Esophagus squamous epithelium (tissue), 5 donors: ENCODE measurements at regions not wholly inside any gene's neighbourhood (a gene's known extent, or its start where the extent isn't known, plus 50 kb on each side); places are given as distances from the start of the nearest gene placed in this dataset.

ENCODE experiments used
- DNase-seq: peaks from one replicate; lab custom pipeline; 2025; lab: John Stamatoyannopoulos, UW
- H3K27ac ChIP-seq, 4 donors: fragments of 200-600 bp; sonication (generic); one replicate each; pipeline ENCODE4 v1.5.1; 2016 to 2019; ENCODE audit warnings: mild to moderate bottlenecking in 1 of 4
- H3K27me3 ChIP-seq, 4 donors: fragments of 200-600 bp; sonication (generic); 1 replicate in 3 of 4; 2 replicates in 1 of 4; pipeline versions ENCODE4 v1.5.1 to v1.6.0; 2017 to 2021; ENCODE audit warnings: antibody characterized with exemption in 1 of 4
- H3K36me3 ChIP-seq, 3 donors: fragments of 200-600 bp; sonication (generic); one replicate each; pipeline ENCODE4 v1.5.1; 2016 to 2019
- H3K4me1 ChIP-seq, 3 donors: fragments of 200-600 bp; sonication (generic); one replicate each; pipeline ENCODE4 v1.5.1; 2017 to 2019
- H3K4me3 ChIP-seq, 4 donors: fragments of 200-600 bp; sonication (generic); 1 replicate in 3 of 4; 2 replicates in 1 of 4; pipeline ENCODE4 v1.5.1; 2016 to 2019; ENCODE audit warnings: mild to moderate bottlenecking in 2 of 4, moderate library complexity in 1 of 4
- H3K9me3 ChIP-seq, 3 donors: fragments of 200-600 bp; sonication (generic); one replicate each; pipeline ENCODE4 v1.5.1; 2016 to 2019
- CTCF ChIP-seq, 6 experiments: fragments of 450-650 bp in 4 of 6; fragments of 200-600 bp in 2 of 6; sonication (generic) in 2 of 6; IDR thresholded peaks; one replicate each; pipeline ENCODE4 v1.5.1; 2016 to 2019; ENCODE audit warnings: antibody characterized with exemption in 6 of 6, mild to moderate bottlenecking in 4 of 6, moderate library complexity in 4 of 6
- POLR2A ChIP-seq, 4 donors: fragments of 450-650 bp; IDR thresholded peaks; one replicate each; pipeline ENCODE4 v1.6.1; 2017; ENCODE audit warnings: antibody characterized with exemption in 4 of 4, mild to moderate bottlenecking in 4 of 4, moderate library complexity in 3 of 4
- WGBS, 2 donors: methylation state at CpG; one replicate each; pipeline ENCODE4 v1.1.5; 2018; 5-methylcytosine and 5-hydroxymethylcytosine counted together
- intact Hi-C: fragments of 100-400 bp; cut with DNase I; formaldehyde crosslinking; loops from one replicate; pipeline ENCODE4 v1.15.0; 2022
- donor health status: DM: yes; HTN: yes; CAD: no.

GRCh38 chr14:80446356-80446755, 235.1 kb upstream of the DIO2 start:
- Histone ChIP-seq H3K36me3 (no peaks in the 10 kb centered on the region), H3K27me3 (no peaks in the 10 kb centered on the region), H3K4me3 (no peak overlapping the region), H3K4me1 (no peaks in the 10 kb centered on the region), H3K27ac (no peak overlapping the region), H3K9me3 (peaks cover 0 to 11% (median 6%) of the 10 kb centered on the region in 3 donors)
- intact Hi-C loops: no loop called here
- TF ChIP-seq POLR2A (IDR thresholded peaks at IDR 0.05) (no peak), CTCF (IDR thresholded peaks at IDR 0.05) (no peak)
- DNase-seq: no peak

DNA sequence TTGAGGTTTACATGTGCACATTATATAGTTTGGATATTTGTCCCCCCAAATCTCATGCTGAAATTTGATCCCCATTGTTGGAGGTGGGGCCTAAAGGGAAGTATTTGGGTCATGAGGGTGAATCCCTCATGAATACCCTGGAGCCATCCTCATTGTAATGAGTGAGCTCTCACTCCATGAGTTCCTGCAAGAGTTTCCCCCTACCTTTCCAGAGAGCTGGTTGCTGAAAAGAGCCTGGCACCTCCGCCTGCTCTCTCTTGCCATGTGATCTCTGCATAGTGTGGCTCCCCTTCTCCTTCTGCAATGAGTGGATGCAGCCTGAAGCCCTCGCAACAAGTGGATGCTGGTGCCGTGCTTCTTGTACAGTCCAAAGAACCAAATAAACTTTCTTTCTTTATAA, 234.3 kb upstream of the DIO2 start:
- Histone ChIP-seq H3K27ac (no peak overlapping the region), H3K36me3 (no peaks in the 10 kb centered on the region), H3K9me3 (peaks cover 0 to 4% (median 0%) of the 10 kb centered on the region in 3 donors), H3K4me1 (no peaks in the 10 kb centered on the region), H3K27me3 (no peaks in the 10 kb centered on the region), H3K4me3 (no peak overlapping the region)
- TF ChIP-seq POLR2A (IDR thresholded peaks at IDR 0.05): no peak
- TF ChIP-seq CTCF (IDR thresholded peaks at IDR 0.05): no peak
- no peak for DNase-seq
- intact Hi-C loops: no loop called here
- 90 to 94% methylated on average over 3 of the region's 3 CpGs for WGBS, 2 donors

DNA sequence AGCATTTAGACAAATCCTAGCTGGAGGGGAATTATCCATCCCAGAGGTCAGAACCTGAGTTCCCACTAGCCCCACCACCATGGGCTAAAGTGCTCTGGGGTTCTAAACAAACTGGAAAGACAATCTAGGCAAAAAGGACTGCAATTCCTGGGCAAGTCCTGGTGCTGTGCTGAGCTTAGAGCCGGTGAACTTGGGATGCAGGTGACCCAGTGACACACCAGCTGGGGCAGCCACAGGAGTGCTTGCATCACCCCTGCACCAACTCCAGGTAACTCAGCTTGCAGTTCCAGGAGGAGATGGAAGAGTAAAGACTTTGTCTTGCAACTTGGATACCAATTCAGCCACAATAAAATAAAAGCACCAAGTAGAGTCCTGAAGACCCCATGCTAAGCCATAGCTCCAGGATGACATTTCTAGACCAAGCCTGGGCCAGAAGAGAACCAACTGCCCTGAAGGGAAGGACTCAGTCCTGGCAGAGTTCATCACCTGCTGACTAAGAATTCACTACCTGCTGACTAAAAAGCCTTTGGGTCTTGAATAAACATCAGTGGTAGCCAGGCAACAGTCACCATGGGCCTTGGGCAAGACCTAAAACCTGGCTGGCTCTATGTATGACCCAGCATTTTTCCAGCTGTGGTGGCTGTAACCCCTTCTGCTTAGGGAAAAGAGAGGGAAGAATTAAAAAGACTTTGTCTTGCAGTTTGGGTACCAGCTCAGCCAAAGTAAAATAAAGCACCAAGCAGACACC, 223.4 kb upstream of the DIO2 start:
- no peak overlapping the region for H3K27ac ChIP-seq
- no peak for TF ChIP-seq CTCF (IDR thresholded peaks at IDR 0.05)
- no peak for TF ChIP-seq POLR2A (IDR thresholded peaks at IDR 0.05)
- no peak for DNase-seq
- H3K27me3 ChIP-seq: no peaks in the 10 kb centered on the region
- intact Hi-C loops: no loop called here
- WGBS, 2 donors: 50 to 100% methylated on average over 1 of the region's 1 CpG
- H3K4me1 ChIP-seq: peaks cover 0 to 11% (median 0%) of the 10 kb centered on the region in 3 donors
- no peaks in the 10 kb centered on the region for H3K36me3 ChIP-seq
- H3K9me3 ChIP-seq: peaks cover 0 to 8% (median 0%) of the 10 kb centered on the region in 3 donors
- no peak overlapping the region for H3K4me3 ChIP-seq

DNA sequence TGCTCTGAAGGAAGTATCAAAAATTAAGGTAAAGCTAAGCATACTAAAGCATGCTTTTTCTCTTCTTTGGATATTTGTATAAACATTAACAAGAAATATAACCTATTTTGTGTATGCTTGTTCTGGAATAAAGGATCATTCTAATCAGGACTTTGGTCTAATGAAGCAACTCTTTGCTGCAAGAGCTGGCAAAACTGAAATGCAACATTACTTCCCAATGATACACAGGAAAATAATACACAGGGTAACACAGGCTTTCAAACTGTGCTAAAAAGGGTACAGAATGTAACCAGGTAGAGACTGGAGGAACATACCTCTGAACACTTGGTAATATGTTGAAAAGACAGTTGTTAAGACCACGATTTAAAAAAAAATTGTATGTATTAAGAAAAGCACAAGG, 222.5 kb upstream of the DIO2 start:
- no peaks in the 10 kb centered on the region for H3K36me3 ChIP-seq
- H3K4me1 ChIP-seq: peaks cover 0 to 13% (median 0%) of the 10 kb centered on the region in 3 donors
- TF ChIP-seq POLR2A (IDR thresholded peaks at IDR 0.05): no peak
- TF ChIP-seq CTCF (IDR thresholded peaks at IDR 0.05): no peak
- no peak for DNase-seq
- H3K27me3 ChIP-seq: no peaks in the 10 kb centered on the region
- no peak overlapping the region for H3K27ac ChIP-seq
- H3K9me3 ChIP-seq: no peaks in the 10 kb centered on the region
- 62 to 84% methylated on average over 1 of the region's 1 CpG for WGBS, 2 donors
- intact Hi-C loops: no loop called here
- H3K4me3 ChIP-seq: no peak overlapping the region

DNA sequence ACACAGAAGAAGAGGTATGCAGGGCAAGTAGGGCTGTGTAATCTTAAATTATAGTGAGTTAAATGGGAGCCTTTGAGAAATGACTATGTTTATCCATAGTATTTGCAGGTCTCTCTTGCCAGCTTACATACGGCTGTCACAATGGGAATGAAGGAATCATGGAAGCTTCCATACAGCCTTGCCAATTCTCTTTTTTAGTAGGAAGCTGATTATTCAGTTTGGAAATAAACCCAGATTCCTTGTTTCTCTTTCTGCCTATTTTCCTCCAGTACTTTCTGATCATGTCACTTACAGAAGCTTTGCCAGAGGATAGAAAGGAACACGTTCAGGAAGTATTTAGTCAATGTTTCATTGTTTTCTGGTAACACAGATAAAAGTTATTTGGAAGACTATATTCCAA, 217.4 kb upstream of the DIO2 start:
- Histone ChIP-seq H3K27ac (no peak overlapping the region), H3K4me1 (peaks cover 0 to 31% (median 0%) of the 10 kb centered on the region in 3 donors), H3K9me3 (no peaks in the 10 kb centered on the region), H3K36me3 (no peaks in the 10 kb centered on the region), H3K4me3 (no peak overlapping the region), H3K27me3 (no peaks in the 10 kb centered on the region)
- 22 to 34% methylated on average over 2 of the region's 2 CpGs for WGBS, 2 donors
- intact Hi-C loops: no loop called here
- no peak for TF ChIP-seq CTCF (IDR thresholded peaks at IDR 0.05)
- no peak for DNase-seq
